GM23338 (cell line): ENCODE measurements at regions not wholly inside any gene's neighbourhood (a gene's known extent, or its start where the extent isn't known, plus 50 kb on each side); places are given as distances from the start of the nearest gene placed in this dataset.

Experiments used
- CTCF ChIP-seq, 2 experiments: fragments of 200-600 bp in 1 of 2; sonication (generic) in 1 of 2; conservative IDR thresholded peaks; 2 replicates each; pipeline versions ENCODE4 v1.5.1 to v1.6.1; 2016 to 2017; ENCODE audit warnings: antibody characterized with exemption in 2 of 2, low read depth in 2 of 2, mild to moderate bottlenecking in 2 of 2, moderate library complexity in 1 of 2
- EZH2 ChIP-seq: fragments of 200-600 bp; sonication (generic); IDR thresholded peaks from one replicate; pipeline ENCODE4 v1.8.0; 2017; ENCODE audit warnings: antibody characterized with exemption, mild to moderate bottlenecking, low read depth; ENCODE audit not compliant: unreplicated experiment
- EZH2phosphoT487 ChIP-seq: fragments of 200-600 bp; sonication (generic); IDR thresholded peaks from one replicate; pipeline ENCODE4 v1.8.1; 2018; ENCODE audit warnings: antibody characterized with exemption; ENCODE audit not compliant: unreplicated experiment
- POLR2AphosphoS5 ChIP-seq: IDR thresholded peaks from 2 replicates; pipeline ENCODE4 v1.6.1; 2016; ENCODE audit warnings: antibody characterized with exemption, low read depth
- REST ChIP-seq: IDR thresholded peaks from one replicate; pipeline ENCODE4 v1.6.1; 2018; ENCODE audit warnings: antibody characterized with exemption; ENCODE audit not compliant: unreplicated experiment
- ZNF114 ChIP-seq: fragments of 250-450 bp; sonication (Bioruptor Pico); IDR thresholded peaks from 2 replicates; pipeline ENCODE4 v1.5.0; 2020; ENCODE audit warnings: mild to moderate bottlenecking, moderate library complexity

DNA sequence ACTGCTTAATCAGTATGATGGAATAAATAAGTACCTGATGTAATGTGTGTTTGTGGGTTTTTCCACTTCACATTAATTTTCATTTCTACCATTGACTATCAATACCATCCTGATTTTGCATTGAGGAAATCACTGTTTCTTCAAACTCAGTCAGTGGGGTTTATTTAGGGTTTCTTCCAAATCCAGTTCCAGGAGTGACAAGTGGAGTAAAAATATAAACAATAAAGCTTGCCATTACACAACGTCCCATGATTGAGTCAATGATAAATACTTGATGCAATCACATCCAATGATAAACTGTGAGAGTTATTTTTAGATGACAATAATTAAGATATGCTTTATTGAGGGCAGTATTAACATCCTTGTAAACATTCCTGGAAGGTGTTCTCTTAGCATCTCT lies 1037.4 kb upstream of the GJE1 start:
- TF ChIP-seq POLR2AphosphoS5 (no peak), EZH2 (no peak), ZNF114 (CRISPR knock-in tag) (no peak), CTCF (conservative IDR thresholded peaks at IDR 0.05; ENCODE audit: low read depth in 2 of 2) (no peak), REST (no peak), EZH2phosphoT487 (no peak)
